Left lung (tissue), 4 donors: ENCODE measurements at regions not wholly inside any gene's neighbourhood (a gene's known extent, or its start where the extent isn't known, plus 50 kb on each side); places are given as distances from the start of the nearest gene placed in this dataset.

Experiments used
- ATAC-seq: fragments of 200-7000 bp; cut with Tn5 transposase; one replicate; pipeline ENCODE4 v1.9.1; 2020; ENCODE audit warnings: moderate library complexity
- DNase-seq, 4 donors: peaks; one replicate each; pipeline ENCODE4 v3.0.0-alpha.2; 2013 to 2020
- H3K27ac ChIP-seq, 2 donors: fragments of 200-600 bp; sonication (generic) in 1 of 2; one replicate each; pipeline versions ENCODE4 v1.5.0 to v1.8.0; 2020 to 2021
- H3K27me3 ChIP-seq, 2 donors: fragments of 200-600 bp; sonication (generic) in 1 of 2; one replicate each; pipeline versions ENCODE4 v1.5.0 to v1.8.0; 2020 to 2021
- H3K36me3 ChIP-seq, 2 donors: fragments of 200-600 bp; sonication (generic) in 1 of 2; one replicate each; pipeline versions ENCODE4 v1.5.0 to v1.8.0; 2020 to 2021
- H3K4me1 ChIP-seq, 2 donors: fragments of 200-600 bp; one replicate each; pipeline ENCODE4 v1.8.0; 2021
- H3K4me3 ChIP-seq, 2 donors: fragments of 200-600 bp; sonication (generic) in 1 of 2; one replicate each; pipeline versions ENCODE4 v1.5.0 to v1.8.0; 2020 to 2021; ENCODE audit warnings: mild to moderate bottlenecking in 1 of 2
- H3K9me3 ChIP-seq, 2 donors: fragments of 200-600 bp; sonication (generic) in 1 of 2; one replicate each; pipeline versions ENCODE4 v1.5.0 to v1.8.0; 2020 to 2021
- CTCF ChIP-seq, 2 donors: fragments of 200-600 bp; sonication (generic) in 1 of 2; IDR thresholded peaks; one replicate each; pipeline versions ENCODE4 v1.5.0 to v1.8.0; 2021; ENCODE audit warnings: antibody characterized with exemption in 2 of 2
- intact Hi-C, 2 donors: fragments of 100-400 bp; cut with DNase I; formaldehyde crosslinking; loops; one replicate each; pipeline versions ENCODE4 v1.11.2 to v1.14.2; 2022
- donor health status: DM: no; HTN: yes; CAD: no.
- donor health status: DM: no; HTN: no; CAD: no.

DNA sequence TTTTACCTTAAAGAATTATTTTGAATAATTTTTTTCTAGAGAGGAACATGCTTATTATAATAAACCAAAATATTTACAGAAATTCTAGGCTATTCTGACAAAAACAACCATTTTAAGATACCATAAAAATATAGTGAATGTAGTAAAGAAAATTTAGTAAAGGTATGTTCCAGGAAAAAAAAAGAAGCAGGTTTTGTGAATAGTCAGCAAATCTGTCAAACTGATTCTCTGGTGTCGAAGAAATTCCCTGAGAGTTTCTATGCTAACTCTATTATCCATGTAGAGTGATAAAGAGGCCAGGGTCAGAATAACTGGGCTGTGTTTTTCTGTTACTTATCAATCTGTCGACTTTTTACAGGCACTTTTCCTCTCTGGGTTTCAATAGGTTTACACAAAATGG lies 459.2 kb downstream of the KIF4B start:
- H3K4me1 ChIP-seq = no peaks in the 10 kb centered on the region
- peaks cover 0 to 3% of the 10 kb centered on the region in 2 donors for H3K9me3 ChIP-seq
- no peaks in the 10 kb centered on the region for H3K36me3 ChIP-seq
- ATAC-seq (no peak), DNase-seq (no peak)
- TF ChIP-seq CTCF (IDR thresholded peaks at IDR 0.05) = no peak
- intact Hi-C loops = no loop called here
- H3K4me3 ChIP-seq = no peak overlapping the region
- H3K27ac ChIP-seq = no peak overlapping the region
- H3K27me3 ChIP-seq = no peaks in the 10 kb centered on the region

GRCh38 chr5:155475318-155475717 lies 461.8 kb downstream of the KIF4B start:
- Histone ChIP-seq H3K36me3 (no peaks in the 10 kb centered on the region), H3K27me3 (no peaks in the 10 kb centered on the region), H3K4me3 (no peak overlapping the region), H3K4me1 (no peaks in the 10 kb centered on the region), H3K27ac (no peak overlapping the region), H3K9me3 (peaks cover 0 to 3% of the 10 kb centered on the region in 2 donors)
- intact Hi-C loops = no loop called here
- TF ChIP-seq CTCF (IDR thresholded peaks at IDR 0.05) = no peak
- DNase-seq (no peak), ATAC-seq (no peak)

DNA sequence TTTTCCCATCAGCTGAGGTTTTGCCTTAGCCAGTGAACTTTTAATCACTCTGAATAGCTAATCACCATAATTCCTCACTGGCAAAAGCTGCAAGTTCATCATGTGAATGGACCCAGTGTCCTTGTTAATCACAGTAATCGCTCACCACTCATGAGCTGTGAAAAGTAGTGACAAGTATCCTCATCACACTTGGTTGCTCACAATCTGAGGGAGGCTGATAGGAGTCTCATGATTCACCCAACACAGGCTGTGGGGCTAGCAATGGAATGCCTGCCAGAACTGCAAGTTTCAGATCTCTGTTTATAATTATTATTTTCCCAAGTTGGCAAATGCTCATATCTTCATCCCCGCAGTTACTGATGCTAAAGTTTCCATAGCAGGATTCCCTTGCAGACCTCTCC lies 467.2 kb downstream of the KIF4B start:
- DNase-seq (no peak), ATAC-seq (no peak)
- no peak for TF ChIP-seq CTCF (IDR thresholded peaks at IDR 0.05)
- Histone ChIP-seq H3K36me3 (no peaks in the 10 kb centered on the region), H3K27ac (no peak overlapping the region), H3K4me1 (no peaks in the 10 kb centered on the region), H3K27me3 (no peaks in the 10 kb centered on the region), H3K9me3 (peaks cover 0 to 3% of the 10 kb centered on the region in 2 donors), H3K4me3 (no peak overlapping the region)
- intact Hi-C loops = no loop called here

GRCh38 chr5:155481182-155481581 lies 467.6 kb downstream of the KIF4B start:
- Histone ChIP-seq H3K27ac (no peak overlapping the region), H3K36me3 (no peaks in the 10 kb centered on the region), H3K4me1 (no peaks in the 10 kb centered on the region), H3K9me3 (no peaks in the 10 kb centered on the region), H3K4me3 (no peak overlapping the region), H3K27me3 (no peaks in the 10 kb centered on the region)
- ATAC-seq (no peak), DNase-seq (no peak)
- TF ChIP-seq CTCF (IDR thresholded peaks at IDR 0.05) = no peak
- intact Hi-C loops = no loop called here

DNA sequence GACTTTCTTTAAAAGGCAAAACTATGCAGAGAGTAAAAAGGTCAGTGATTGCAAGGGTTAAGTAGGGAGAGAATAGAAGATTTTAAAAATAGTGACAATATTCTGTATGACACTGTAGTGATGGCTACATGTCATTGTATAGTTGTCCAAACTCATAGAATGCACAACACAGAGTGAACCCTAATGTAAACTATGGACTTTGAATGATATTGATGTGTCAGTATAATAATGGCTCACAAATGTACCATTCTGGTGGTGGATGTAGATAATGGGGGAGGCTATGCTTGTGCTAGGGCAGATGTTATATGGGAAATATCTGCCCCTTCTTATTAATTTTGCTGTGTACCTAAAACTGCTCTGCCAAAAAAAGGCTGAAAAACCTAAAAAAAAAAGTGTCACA lies 468.9 kb downstream of the KIF4B start:
- intact Hi-C loops = no loop called here
- Histone ChIP-seq H3K4me1 (no peaks in the 10 kb centered on the region), H3K4me3 (no peak overlapping the region), H3K36me3 (no peaks in the 10 kb centered on the region), H3K27me3 (no peaks in the 10 kb centered on the region), H3K27ac (no peak overlapping the region), H3K9me3 (no peaks in the 10 kb centered on the region)
- no peak for ATAC-seq
- TF ChIP-seq CTCF (IDR thresholded peaks at IDR 0.05) = no peak
- DNase-seq = no peak
